GM12878 (cell line): ENCODE measurements at regions not wholly inside any gene's neighbourhood (a gene's known extent, or its start where the extent isn't known, plus 50 kb on each side); places are given as distances from the start of the nearest gene placed in this dataset.
"Not testable (repeated sequence)": the region's sequence is repeated elsewhere in the genome, so short reads cannot be mapped to it uniquely, and the experiment has no call there.

Experiments used
- ATAC-seq: fragments of 200-7000 bp; cut with Tn5 transposase; 3 replicates; pipeline ENCODE4 v1.9.1; 2020; ENCODE audit warnings: mild to moderate bottlenecking, moderate library complexity
- BruUV-seq: library from RNA; stranded (reverse); fragments of 400-500 nt; replicated peaks from 2 replicates; lab custom pipeline; 2021; lab: Mats Ljungman, UMichigan
- CTCF ChIA-PET: fragments of 300-600 bp; sonication (Branson Sonifier 250); formaldehyde crosslinking; extraction: SDS; loops from one replicate; lab custom pipeline; 2021; ENCODE audit warnings: inconsistent platforms; lab: Yijun Ruan, JAX
- POLR2A ChIA-PET: fragments of 350-600 bp; formaldehyde crosslinking; extraction: SDS; loops from one replicate; lab custom pipeline; 2021; ENCODE audit warnings: inconsistent platforms; lab: Charles Lee
- RAD21 ChIA-PET: fragments of 300-600 bp; sonication (Branson Sonifier 250); formaldehyde crosslinking; loops from one replicate; lab custom pipeline; 2023; ENCODE audit warnings: antibody characterized with exemption; ENCODE audit not compliant: unreplicated experiment; lab: Charles Lee
- SMC1A ChIA-PET: fragments of 300-600 bp; sonication (Branson Sonifier 250); formaldehyde crosslinking; loops from one replicate; lab custom pipeline; 2023; ENCODE audit not compliant: unreplicated experiment, uncharacterized antibody; lab: Charles Lee
- DNase-seq: peaks from one replicate; pipeline ENCODE4 v3.0.0-alpha.2; 2011; ENCODE audit warnings: low read depth, low spot score
- FAIRE-seq: peaks from 3 replicates; lab custom pipeline; 2011; peaks lifted over from hg19 to GRCh38; lab: Jason Lieb, UNC
- H2AFZ ChIP-seq: 2 replicates; pipeline ENCODE4 v1.6.0; 2011; ENCODE audit warnings: low read depth, low read length, control low read depth; ENCODE audit not compliant: control insufficient read depth
- H3K27ac ChIP-seq: 2 replicates; pipeline ENCODE4 v1.5.1; 2011; ENCODE audit warnings: control low read depth; ENCODE audit not compliant: control insufficient read depth, insufficient read depth
- H3K27me3 ChIP-seq, 2 experiments: replicated peaks in 1 of 2; 2 replicates each; pipeline versions ENCODE4 v1.6.0 to v1.6.1; 2011; ENCODE audit warnings: low read length in 1 of 2; ENCODE audit not compliant: control insufficient read depth in 2 of 2, insufficient read depth in 2 of 2
- H3K36me3 ChIP-seq, 2 experiments: 2 replicates each; pipeline ENCODE4 v1.5.1; 2011; ENCODE audit warnings: low read length in 1 of 2; ENCODE audit not compliant: control insufficient read depth in 2 of 2, insufficient read depth in 2 of 2
- H3K4me1 ChIP-seq: 2 replicates; pipeline ENCODE4 v1.6.1; 2011; ENCODE audit warnings: mild to moderate bottlenecking, low read length, moderate library complexity, mixed read lengths; ENCODE audit not compliant: control insufficient read depth, insufficient read depth
- H3K4me2 ChIP-seq: 2 replicates; pipeline ENCODE4 v1.6.0; 2011; ENCODE audit warnings: control low read depth; ENCODE audit not compliant: control insufficient read depth, insufficient read depth
- H3K4me3 ChIP-seq: fragments of 200-600 bp; sonication (generic); 2 replicates; pipeline ENCODE4 v1.5.1; 2016
- H3K79me2 ChIP-seq: 2 replicates; pipeline ENCODE4 v1.6.0; 2011; ENCODE audit warnings: low read length; ENCODE audit not compliant: control insufficient read depth, insufficient read depth
- H3K9ac ChIP-seq: 2 replicates; pipeline ENCODE4 v1.8.0; 2011; ENCODE audit warnings: low read length, control low read depth, mixed read lengths; ENCODE audit not compliant: control insufficient read depth, insufficient read depth
- H3K9me3 ChIP-seq: replicated peaks from 3 replicates; pipeline ENCODE4 v1.5.1; 2011; ENCODE audit warnings: mild to moderate bottlenecking, low read length; ENCODE audit not compliant: control insufficient read depth, insufficient read depth
- H4K20me1 ChIP-seq: 2 replicates; pipeline ENCODE4 v1.6.0; 2011; ENCODE audit not compliant: control insufficient read depth, insufficient read depth
- EGR1 ChIP-seq, 2 experiments: IDR thresholded peaks; 1 replicate in 1 of 2; 2 replicates in 1 of 2; pipeline ENCODE4 v1.6.1; 2011 to 2012; ENCODE audit warnings: low read depth in 2 of 2, low read length in 2 of 2, borderline replicate concordance in 1 of 2, mild to moderate bottlenecking in 1 of 2, moderate library complexity in 1 of 2
- HDAC6 ChIP-seq: fragments of 200-600 bp; sonication (generic); IDR thresholded peaks from one replicate; pipeline ENCODE4 v1.8.0; 2017; ENCODE audit warnings: antibody characterized with exemption; ENCODE audit not compliant: unreplicated experiment
- KAT2A ChIP-seq: conservative IDR thresholded peaks from 2 replicates; pipeline ENCODE4 v1.6.1; 2011; ENCODE audit warnings: low read depth, low read length; ENCODE audit not compliant: control insufficient read depth
- MTA3 ChIP-seq: IDR thresholded peaks from 2 replicates; pipeline ENCODE4 v1.6.1; 2012; ENCODE audit warnings: low read length, inconsistent platforms, borderline replicate concordance
- SMAD1 ChIP-seq: fragments of 450-650 bp; IDR thresholded peaks from 2 replicates; pipeline ENCODE4 v1.6.1; 2018; ENCODE audit warnings: mild to moderate bottlenecking, low read depth; ENCODE audit not compliant: partially characterized antibody
- TCF7 ChIP-seq: IDR thresholded peaks from 2 replicates; pipeline ENCODE4 v1.6.1; 2014; ENCODE audit warnings: antibody characterized with exemption, borderline replicate concordance
- WRNIP1 ChIP-seq: IDR thresholded peaks from 2 replicates; pipeline ENCODE4 v1.6.1; 2011; ENCODE audit warnings: low read depth, low read length, improper control_type of control experiment, borderline replicate concordance
- ZNF217 ChIP-seq: fragments of 450-650 bp; IDR thresholded peaks from 2 replicates; pipeline ENCODE4 v1.6.1; 2017; ENCODE audit warnings: antibody characterized with exemption, mild to moderate bottlenecking
- WGBS: methylation state at CpG from one replicate; pipeline ENCODE4 v1.1.6; 2016; ENCODE audit warnings: low lambda C conversion rate; ENCODE audit not compliant: insufficient replicate concordance, insufficient coverage; ENCODE audit errors: missing lambda C conversion rate; 5-methylcytosine and 5-hydroxymethylcytosine counted together
- in situ Hi-C: fragments of 300-500 bp; cut with MboI; formaldehyde crosslinking; loops from 9 replicates; pipeline ENCODE4 v1.14.3; 2018; ENCODE audit warnings: mixed read lengths
- intact Hi-C: fragments of 100-400 bp; cut with micrococcal nuclease; formaldehyde crosslinking; loops from one replicate; pipeline ENCODE4 v1.14.2; 2022; ENCODE audit not compliant: unreplicated experiment
- TF ChIP-seq, protein P1 (sequence below): fragments of 450-650 bp; IDR thresholded peaks from 2 replicates; pipeline ENCODE4 v1.6.1; 2016; ENCODE audit warnings: mild to moderate bottlenecking, moderate library complexity, borderline replicate concordance

DNA sequence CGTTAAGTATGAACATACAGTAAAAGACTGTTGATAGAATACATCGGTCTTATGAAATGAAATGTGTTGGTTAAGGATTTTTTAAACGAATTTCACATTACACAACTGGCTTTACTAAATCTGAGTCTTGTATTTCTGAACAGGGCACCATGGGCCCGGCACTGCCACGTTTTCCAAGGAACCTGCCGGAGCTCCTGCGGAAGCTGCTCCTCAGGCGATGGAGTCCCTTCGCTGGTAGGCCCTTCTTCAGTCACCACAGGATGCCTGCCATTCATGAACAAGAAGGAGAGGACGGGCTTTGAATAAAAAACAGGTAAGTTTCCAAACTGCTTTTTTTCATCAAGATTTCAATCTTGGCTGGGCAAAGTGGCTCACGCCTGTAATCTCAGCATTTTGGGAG is 114.1 kb upstream of the SIMC1 start:
- H3K27ac ChIP-seq, RAD21 ChIA-PET, H3K36me3 ChIP-seq, H3K4me1 ChIP-seq, H3K9me3 ChIP-seq, H3K9ac ChIP-seq, H3K79me2 ChIP-seq, H4K20me1 ChIP-seq, POLR2A ChIA-PET, H2AFZ ChIP-seq, H3K27me3 ChIP-seq, intact Hi-C loops, H3K4me2 ChIP-seq, CTCF ChIA-PET, FAIRE-seq, ATAC-seq, SMC1A ChIA-PET, in situ Hi-C loops, BruUV-seq, DNase-seq, H3K4me3 ChIP-seq: not testable (repeated sequence)
- 48% methylated on average over 11 of the region's 11 CpGs for WGBS

DNA sequence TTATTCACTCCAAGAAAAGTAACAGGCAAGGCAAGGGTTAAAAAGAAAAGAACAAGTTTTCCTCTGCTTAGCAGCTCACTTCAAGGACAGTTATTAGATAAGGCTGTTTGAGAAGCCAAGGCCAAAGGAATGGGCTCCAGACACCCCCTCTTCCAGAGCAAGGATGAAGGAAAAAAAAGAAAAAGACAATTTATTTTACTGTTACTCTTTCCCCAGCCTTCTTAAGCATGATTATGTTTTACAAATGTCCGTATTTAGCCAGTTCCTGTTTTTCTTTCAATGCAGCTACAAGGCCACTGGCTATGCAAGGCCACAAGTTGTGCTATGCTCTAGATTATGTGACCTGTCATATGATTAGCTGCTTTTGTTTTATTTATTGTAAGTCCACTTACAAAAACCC is 106.5 kb upstream of the SIMC1 start:
- H3K9me3 ChIP-seq = no peaks in the 10 kb centered on the region
- ChIA-PET SMC1A (no interaction called here), CTCF (no interaction called here), RAD21 (no interaction called here), POLR2A (no interaction called here)
- DNase-seq (no peak), ATAC-seq (no peak), FAIRE-seq (no peak)
- TF ChIP-seq WRNIP1 (no peak), KAT2A (no peak), ZNF217 (no peak), TCF7 (no peak), EGR1 (IDR thresholded peaks at IDR 0.05; ENCODE audit: borderline replicate concordance in 1 of 2, low read depth in 2 of 2, low read length in 2 of 2) (no peak), MTA3 (no peak), HDAC6 (no peak), SMAD1 (no peak)
- TF ChIP-seq, protein P1, sequence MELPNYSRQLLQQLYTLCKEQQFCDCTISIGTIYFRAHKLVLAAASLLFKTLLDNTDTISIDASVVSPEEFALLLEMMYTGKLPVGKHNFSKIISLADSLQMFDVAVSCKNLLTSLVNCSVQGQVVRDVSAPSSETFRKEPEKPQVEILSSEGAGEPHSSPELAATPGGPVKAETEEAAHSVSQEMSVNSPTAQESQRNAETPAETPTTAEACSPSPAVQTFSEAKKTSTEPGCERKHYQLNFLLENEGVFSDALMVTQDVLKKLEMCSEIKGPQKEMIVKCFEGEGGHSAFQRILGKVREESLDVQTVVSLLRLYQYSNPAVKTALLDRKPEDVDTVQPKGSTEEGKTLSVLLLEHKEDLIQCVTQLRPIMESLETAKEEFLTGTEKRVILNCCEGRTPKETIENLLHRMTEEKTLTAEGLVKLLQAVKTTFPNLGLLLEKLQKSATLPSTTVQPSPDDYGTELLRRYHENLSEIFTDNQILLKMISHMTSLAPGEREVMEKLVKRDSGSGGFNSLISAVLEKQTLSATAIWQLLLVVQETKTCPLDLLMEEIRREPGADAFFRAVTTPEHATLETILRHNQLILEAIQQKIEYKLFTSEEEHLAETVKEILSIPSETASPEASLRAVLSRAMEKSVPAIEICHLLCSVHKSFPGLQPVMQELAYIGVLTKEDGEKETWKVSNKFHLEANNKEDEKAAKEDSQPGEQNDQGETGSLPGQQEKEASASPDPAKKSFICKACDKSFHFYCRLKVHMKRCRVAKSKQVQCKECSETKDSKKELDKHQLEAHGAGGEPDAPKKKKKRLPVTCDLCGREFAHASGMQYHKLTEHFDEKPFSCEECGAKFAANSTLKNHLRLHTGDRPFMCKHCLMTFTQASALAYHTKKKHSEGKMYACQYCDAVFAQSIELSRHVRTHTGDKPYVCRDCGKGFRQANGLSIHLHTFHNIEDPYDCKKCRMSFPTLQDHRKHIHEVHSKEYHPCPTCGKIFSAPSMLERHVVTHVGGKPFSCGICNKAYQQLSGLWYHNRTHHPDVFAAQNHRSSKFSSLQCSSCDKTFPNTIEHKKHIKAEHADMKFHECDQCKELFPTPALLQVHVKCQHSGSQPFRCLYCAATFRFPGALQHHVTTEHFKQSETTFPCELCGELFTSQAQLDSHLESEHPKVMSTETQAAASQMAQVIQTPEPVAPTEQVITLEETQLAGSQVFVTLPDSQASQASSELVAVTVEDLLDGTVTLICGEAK = no peak
- H3K9ac ChIP-seq = no peak overlapping the region
- intact Hi-C loops (no loop called here), in situ Hi-C loops (no loop called here)
- H2AFZ ChIP-seq = no peak overlapping the region
- H3K79me2 ChIP-seq = no peaks in the 10 kb centered on the region
- no peaks in the 10 kb centered on the region for H4K20me1 ChIP-seq
- 0% methylated on average over 1 of the region's 1 CpG for WGBS
- peaks cover 0 to 4% of the 10 kb centered on the region in 2 experiments; a peak in 3 of 4 replicates for H3K27me3 ChIP-seq
- no peak overlapping the region for H3K27ac ChIP-seq
- H3K4me1 ChIP-seq = no peaks in the 10 kb centered on the region
- no TSS peak for BruUV-seq
- H3K4me3 ChIP-seq = no peak overlapping the region
- H3K36me3 ChIP-seq = no peaks in the 10 kb centered on the region
- H3K4me2 ChIP-seq = no peak overlapping the region
